GM10266 (cell line): ENCODE measurements at regions not wholly inside any gene's neighbourhood (a gene's known extent, or its start where the extent isn't known, plus 50 kb on each side); places are given as distances from the start of the nearest gene placed in this dataset.
A peak's percentile ranks its signal among the peaks of the same experiment; 100 is the strongest.

Experiments
- DNase-seq: peaks from one replicate; pipeline ENCODE4 v3.0.0; 2012; ENCODE audit errors: extremely low spot score
- TF ChIP-seq, protein P1 (sequence below): IDR thresholded peaks from 2 replicates; pipeline ENCODE4 v1.5.1; 2012; ENCODE audit warnings: mild to moderate bottlenecking, low read depth; ENCODE audit not compliant: control insufficient read depth, insufficient read depth; ENCODE audit errors: missing control alignments

DNA sequence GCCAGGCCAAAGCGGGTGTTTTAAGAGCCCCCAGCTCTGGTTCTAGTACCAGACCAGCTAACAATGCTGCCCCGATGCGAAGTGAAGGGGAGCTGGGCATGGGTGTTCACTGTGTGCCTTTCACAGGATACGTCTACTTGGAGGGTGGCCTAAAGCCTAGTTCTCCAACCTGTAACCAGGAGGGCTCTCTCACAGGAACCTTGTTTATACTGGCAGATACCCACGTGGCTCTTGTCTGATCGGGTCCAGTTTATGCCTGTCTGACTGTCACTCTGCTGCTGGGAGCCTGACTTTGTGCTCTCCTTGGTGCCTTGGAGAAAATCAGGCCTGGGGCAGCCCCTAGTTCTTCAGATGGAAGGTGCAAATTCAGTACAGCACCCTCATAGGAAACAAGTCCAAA is 60.2 kb upstream of the RNF144B start:
- TF ChIP-seq, protein P1, sequence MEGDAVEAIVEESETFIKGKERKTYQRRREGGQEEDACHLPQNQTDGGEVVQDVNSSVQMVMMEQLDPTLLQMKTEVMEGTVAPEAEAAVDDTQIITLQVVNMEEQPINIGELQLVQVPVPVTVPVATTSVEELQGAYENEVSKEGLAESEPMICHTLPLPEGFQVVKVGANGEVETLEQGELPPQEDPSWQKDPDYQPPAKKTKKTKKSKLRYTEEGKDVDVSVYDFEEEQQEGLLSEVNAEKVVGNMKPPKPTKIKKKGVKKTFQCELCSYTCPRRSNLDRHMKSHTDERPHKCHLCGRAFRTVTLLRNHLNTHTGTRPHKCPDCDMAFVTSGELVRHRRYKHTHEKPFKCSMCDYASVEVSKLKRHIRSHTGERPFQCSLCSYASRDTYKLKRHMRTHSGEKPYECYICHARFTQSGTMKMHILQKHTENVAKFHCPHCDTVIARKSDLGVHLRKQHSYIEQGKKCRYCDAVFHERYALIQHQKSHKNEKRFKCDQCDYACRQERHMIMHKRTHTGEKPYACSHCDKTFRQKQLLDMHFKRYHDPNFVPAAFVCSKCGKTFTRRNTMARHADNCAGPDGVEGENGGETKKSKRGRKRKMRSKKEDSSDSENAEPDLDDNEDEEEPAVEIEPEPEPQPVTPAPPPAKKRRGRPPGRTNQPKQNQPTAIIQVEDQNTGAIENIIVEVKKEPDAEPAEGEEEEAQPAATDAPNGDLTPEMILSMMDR = no peak
- no peak for DNase-seq

DNA sequence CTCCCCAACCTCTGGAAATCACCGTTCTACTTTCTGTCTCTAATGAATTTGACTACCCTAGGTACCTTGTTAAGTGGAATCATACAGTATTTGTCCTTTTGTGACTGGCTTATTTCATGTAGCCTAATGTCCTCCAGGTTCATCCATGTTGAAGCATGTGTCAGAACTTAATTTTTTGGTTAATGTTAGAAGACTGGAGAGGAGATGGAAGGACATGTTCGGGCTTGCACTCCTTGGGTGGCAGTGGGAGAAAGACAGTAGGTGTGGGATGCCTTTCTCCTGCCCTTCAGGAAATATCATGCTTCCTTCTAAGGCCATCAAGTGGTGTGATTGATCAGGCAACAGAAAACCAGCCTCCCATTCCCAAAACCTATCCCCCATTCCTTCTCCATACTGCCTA is 61.1 kb upstream of the RNF144B start:
- TF ChIP-seq, protein P1 = no peak

DNA sequence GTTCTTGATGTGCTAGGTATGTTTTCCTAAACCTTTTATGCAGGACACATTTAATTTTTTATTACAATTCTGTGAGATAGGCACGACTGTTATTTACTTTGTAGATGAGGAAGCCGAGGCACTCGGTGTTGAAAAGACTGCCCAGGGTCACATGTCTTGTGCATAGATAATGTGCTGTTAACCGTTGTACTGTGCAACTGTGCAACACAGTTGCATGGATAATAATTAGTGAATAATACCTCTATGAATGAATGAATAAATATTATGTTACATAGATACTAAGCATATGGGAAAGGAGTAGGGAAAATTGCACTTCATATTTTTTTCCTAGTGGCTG is 60.3 kb upstream of the DEK start:
- DNase-seq = no peak
- TF ChIP-seq, protein P1 = no peak

More for the DNA sequence above, 61.1 kb upstream of the RNF144B start:
- DNase-seq = no peak

DNA sequence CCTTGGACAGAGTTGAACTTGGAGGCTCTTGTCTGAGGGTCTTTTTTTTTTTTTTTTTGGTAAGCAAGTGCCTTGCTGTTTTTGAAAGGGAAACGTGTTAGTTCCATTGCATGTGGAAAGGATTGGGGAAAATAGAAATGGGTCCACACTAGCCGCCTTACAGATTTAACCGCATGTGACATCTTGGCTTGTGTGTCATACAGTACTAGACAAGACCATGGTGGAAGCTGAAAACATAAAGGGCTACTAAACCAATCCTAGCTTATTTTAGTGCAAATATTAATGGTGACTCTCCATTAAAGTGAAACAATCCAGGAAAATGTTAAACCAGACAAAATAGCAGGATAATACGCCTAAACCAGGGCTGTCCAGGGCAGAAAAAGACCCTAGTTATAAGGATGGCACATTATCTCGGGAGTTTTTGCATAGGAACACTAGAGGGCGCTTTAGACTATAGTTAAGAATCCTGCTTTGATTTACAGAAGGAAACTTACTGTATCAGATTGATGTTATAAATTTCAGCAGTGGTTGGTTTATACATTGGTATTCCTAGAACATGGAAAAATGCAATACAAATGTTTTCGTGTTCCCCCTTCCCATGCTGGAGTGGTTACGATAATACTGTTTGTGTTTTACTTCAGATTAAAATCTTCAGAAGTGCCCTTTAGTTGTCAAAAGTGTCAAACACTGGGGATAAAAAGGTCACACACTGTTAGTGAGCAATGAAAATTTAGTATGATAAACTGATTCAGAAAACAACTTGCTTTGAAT is 59.8 kb upstream of the DEK start:
- DNase-seq = peak; percentile 53
- TF ChIP-seq, protein P1 = peak; percentile 67

DNA sequence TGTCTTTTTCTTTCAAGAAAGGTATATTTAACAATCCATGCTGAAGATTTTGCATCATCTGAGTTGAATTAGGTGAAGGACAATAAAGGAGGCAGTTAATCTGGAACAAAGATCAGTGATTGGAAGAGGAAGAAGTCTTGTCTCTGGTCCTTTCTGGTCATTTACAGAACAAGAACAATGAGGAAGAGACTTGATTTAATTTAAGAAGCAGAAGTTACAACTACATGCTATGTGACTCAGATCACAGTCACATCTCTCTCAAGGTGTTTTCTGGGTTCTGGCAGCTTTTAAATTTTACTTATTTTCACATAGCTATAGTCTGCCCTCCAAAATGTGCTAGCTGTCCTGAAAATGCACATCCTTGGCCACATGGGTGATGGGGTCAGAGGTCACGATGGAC is 53.5 kb upstream of the DEK start:
- TF ChIP-seq, protein P1 = no peak
- no peak for DNase-seq

DNA sequence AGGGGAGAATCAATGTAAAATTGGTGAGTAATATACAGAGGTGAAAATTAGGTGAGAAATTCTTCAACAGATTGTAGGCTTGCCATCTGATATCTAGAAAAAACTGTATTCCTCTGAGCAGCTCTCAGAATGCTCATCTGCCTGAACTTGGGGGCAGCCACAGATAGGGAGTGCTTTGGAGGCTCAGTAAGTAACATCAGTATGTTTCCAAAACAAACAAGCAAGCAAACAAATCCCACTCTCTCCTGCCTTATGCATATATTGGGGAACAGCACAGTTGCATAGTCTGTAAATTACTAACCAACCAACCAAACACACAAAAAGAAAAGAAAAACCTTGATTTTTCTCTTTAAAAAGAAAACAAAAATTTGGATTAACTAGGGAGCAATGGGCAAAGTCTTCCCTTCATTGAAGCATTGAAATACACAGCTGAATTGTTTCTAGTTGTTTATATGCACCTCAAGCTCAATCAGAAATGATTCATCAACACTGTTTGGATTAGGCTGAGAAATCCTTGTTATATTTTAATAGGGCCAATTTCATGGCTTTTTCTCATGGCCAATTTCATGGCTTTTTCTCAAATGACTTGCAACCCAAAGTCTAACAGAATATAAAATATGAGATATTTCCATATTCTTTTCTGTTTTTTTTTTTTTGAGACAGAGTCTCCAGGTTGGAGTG is 50.1 kb upstream of the DEK start:
- TF ChIP-seq, protein P1 = no peak
- no peak for DNase-seq
